Mucosa of descending colon (tissue), 3 donors: ENCODE measurements at regions not wholly inside any gene's neighbourhood (a gene's known extent, or its start where the extent isn't known, plus 50 kb on each side); places are given as distances from the start of the nearest gene placed in this dataset.

Experiments
- ATAC-seq: fragments of 200-7000 bp; cut with Tn5 transposase; one replicate; pipeline ENCODE4 v1.9.1; 2020; ENCODE audit warnings: mild to moderate bottlenecking, moderate library complexity
- DNase-seq, 3 donors: peaks; one replicate each; pipeline ENCODE4 v3.0.0-alpha.2; 2020
- H3K36me3 ChIP-seq: fragments of 200-600 bp; one replicate; pipeline ENCODE4 v1.8.0; 2021; ENCODE audit warnings: low read depth, mild to moderate bottlenecking
- H3K4me1 ChIP-seq: fragments of 200-600 bp; one replicate; pipeline ENCODE4 v1.8.0; 2021; ENCODE audit warnings: low read depth, mild to moderate bottlenecking
- H3K4me3 ChIP-seq: fragments of 200-600 bp; one replicate; pipeline ENCODE4 v1.8.0; 2021; ENCODE audit warnings: mild to moderate bottlenecking
- H3K9me3 ChIP-seq: fragments of 200-600 bp; one replicate; pipeline ENCODE4 v1.8.0; 2021; ENCODE audit warnings: mild to moderate bottlenecking
- CTCF ChIP-seq: fragments of 200-600 bp; IDR thresholded peaks from one replicate; pipeline ENCODE4 v1.8.0; 2022; ENCODE audit warnings: antibody characterized with exemption, mild to moderate bottlenecking
- intact Hi-C, 2 donors: fragments of 100-400 bp; cut with DNase I in 1 of 2; cut with micrococcal nuclease in 1 of 2; formaldehyde crosslinking; loops; one replicate each; pipeline versions ENCODE4 v1.11.0 to v1.11.1; 2022; cut with DNase I, micrococcal nuclease
- donor health status: DM: no; HTN: no; CAD: no; lungs with moderate emphysema.
- donor health status: DM: no; HTN: no; CAD: no.
- donor health status: DM: no; HTN: yes; CAD: no.

DNA sequence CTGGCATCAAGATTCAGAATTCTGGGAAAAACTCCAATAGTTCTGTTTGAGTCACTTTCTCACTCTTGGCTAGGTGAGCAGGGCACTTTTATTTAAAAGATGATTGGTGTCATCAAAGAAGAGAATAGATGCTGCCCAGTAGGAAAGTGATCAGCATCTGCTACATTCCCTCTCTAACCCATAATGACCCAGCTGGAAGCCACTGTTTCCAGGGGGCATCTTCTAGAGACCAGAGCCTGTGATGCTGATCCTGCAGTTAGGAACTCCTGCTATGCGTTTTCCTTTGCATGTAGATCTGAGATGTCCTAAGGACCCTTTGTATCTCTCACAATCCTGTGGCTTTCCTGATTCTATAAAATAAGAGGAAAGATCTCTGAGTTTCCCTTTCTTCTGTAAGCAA, 79.9 kb upstream of the TMTC1 start:
- no peak for TF ChIP-seq CTCF
- intact Hi-C loops: no loop called here
- no peaks in the 10 kb centered on the region for H3K36me3 ChIP-seq
- H3K4me1 ChIP-seq: no peaks in the 10 kb centered on the region
- H3K4me3 ChIP-seq: no peak overlapping the region
- H3K9me3 ChIP-seq: peaks cover 3% of the 10 kb centered on the region
- DNase-seq: no peak
- no peak for ATAC-seq

DNA sequence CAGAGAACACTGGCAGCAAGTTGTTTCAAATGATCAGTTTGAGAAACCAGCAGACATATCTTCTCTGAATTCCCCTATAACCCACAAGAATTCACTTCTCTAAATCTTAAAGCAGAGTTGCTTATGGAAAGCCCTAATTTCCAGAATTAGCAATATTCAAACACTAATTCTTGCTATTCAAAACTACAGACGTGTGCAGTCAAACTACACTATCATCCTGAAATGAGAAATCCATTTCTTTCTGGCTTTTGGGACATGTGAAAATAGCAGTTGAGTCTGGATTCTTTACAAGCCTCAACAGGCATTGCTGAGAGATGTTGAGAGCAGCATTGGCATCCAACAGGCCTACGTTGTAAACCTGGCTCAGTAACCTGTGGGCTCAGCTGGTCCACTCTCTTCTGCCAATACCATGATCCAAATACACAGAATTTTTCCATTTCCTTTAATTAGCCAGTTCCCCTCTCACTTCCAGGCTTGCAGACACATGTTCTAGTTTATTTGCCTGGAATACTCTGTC, 74.6 kb upstream of the TMTC1 start:
- Histone ChIP-seq H3K36me3 (no peaks in the 10 kb centered on the region), H3K4me1 (no peaks in the 10 kb centered on the region), H3K9me3 (peaks cover 3% of the 10 kb centered on the region), H3K4me3 (no peak overlapping the region)
- no peak for ATAC-seq
- TF ChIP-seq CTCF: no peak
- no peak for DNase-seq
- intact Hi-C loops: no loop called here

GRCh38 chr12:29847246-29847645, 63.5 kb upstream of the TMTC1 start:
- intact Hi-C loops: no loop called here
- no peak for DNase-seq
- no peak for ATAC-seq
- no peak for TF ChIP-seq CTCF
- Histone ChIP-seq H3K9me3 (peaks cover 15% of the 10 kb centered on the region), H3K4me3 (no peak overlapping the region), H3K4me1 (no peaks in the 10 kb centered on the region), H3K36me3 (no peaks in the 10 kb centered on the region)

GRCh38 chr12:29844667-29845066, 60.9 kb upstream of the TMTC1 start:
- Histone ChIP-seq H3K4me1 (no peaks in the 10 kb centered on the region), H3K36me3 (no peaks in the 10 kb centered on the region), H3K9me3 (peaks cover 27% of the 10 kb centered on the region), H3K4me3 (no peak overlapping the region)
- DNase-seq (no peak), ATAC-seq (no peak)
- intact Hi-C loops: no loop called here
- no peak for TF ChIP-seq CTCF

GRCh38 chr12:29843036-29843435, 59.3 kb upstream of the TMTC1 start:
- no peak for DNase-seq
- ATAC-seq: no peak
- intact Hi-C loops: no loop called here

More at GRCh38 chr12:29843036-29843435, 59.3 kb upstream of the TMTC1 start:
- H3K9me3 ChIP-seq: peaks cover 39% of the 10 kb centered on the region
- H3K4me3 ChIP-seq: no peak overlapping the region
- no peaks in the 10 kb centered on the region for H3K4me1 ChIP-seq
- no peaks in the 10 kb centered on the region for H3K36me3 ChIP-seq
- no peak for TF ChIP-seq CTCF
